T-cell (primary cell): ENCODE measurements at regions not wholly inside any gene's neighbourhood (a gene's known extent, or its start where the extent isn't known, plus 50 kb on each side); places are given as distances from the start of the nearest gene placed in this dataset.

ENCODE experiments used
- ATAC-seq, 4 experiments: fragments of 200-7000 bp in 3 of 4; fragments of 150-1000 bp in 1 of 4; cut with Tn5 transposase; replicated peaks in 1 of 4; 1 replicate in 3 of 4; 2 replicates in 1 of 4; pipeline ENCODE4 v1.10.0; 2021; ENCODE audit warnings: moderate library complexity in 3 of 4, mild to moderate bottlenecking in 2 of 4, moderate number of reproducible peaks in 1 of 4
- CTCF ChIA-PET, 2 donors: fragments of 300-600 bp; sonication (Branson Sonifier 250); formaldehyde crosslinking; loops; one replicate each; lab custom pipeline; 2022; ENCODE audit warnings: antibody characterized with exemption in 2 of 2; lab: Charles Lee
- POLR2A ChIA-PET, 2 donors: fragments of 300-600 bp; sonication (Branson Sonifier 250); formaldehyde crosslinking; loops; one replicate each; lab custom pipeline; 2022; ENCODE audit warnings: antibody characterized with exemption in 2 of 2; lab: Charles Lee
- DNase-seq, 35 experiments: peaks; one replicate each; pipeline versions ENCODE4 v3.0.0 to v3.0.0-alpha.2; 2013 to 2023
- H3K27ac ChIP-seq: one replicate; pipeline ENCODE4 v1.5.1; 2013; ENCODE audit warnings: low read length
- H3K27me3 ChIP-seq, 2 experiments: replicated peaks in 1 of 2; 1 replicate in 1 of 2; 2 replicates in 1 of 2; pipeline versions ENCODE4 v1.6.1 to v1.7.0; 2013; ENCODE audit warnings: low read length in 1 of 2, mixed read lengths in 1 of 2; ENCODE audit not compliant: control insufficient read depth in 2 of 2, insufficient read depth in 2 of 2; ENCODE audit errors: extremely low read depth in 1 of 2
- H3K36me3 ChIP-seq, 2 donors: 1 replicate in 1 of 2; 2 replicates in 1 of 2; pipeline versions ENCODE4 v1.6.1 to v1.7.0; 2013; ENCODE audit warnings: low read length in 1 of 2; ENCODE audit not compliant: control insufficient read depth in 2 of 2, insufficient read depth in 1 of 2; ENCODE audit errors: extremely low read depth in 1 of 2
- H3K4me1 ChIP-seq, 2 experiments: 1 replicate in 1 of 2; 2 replicates in 1 of 2; pipeline versions ENCODE4 v1.6.1 to v1.7.0; 2013; ENCODE audit warnings: low read length in 2 of 2, mixed read lengths in 1 of 2; ENCODE audit not compliant: insufficient read depth in 2 of 2, control insufficient read depth in 1 of 2; ENCODE audit errors: extremely low read depth in 1 of 2
- H3K4me3 ChIP-seq, 2 donors: 1 replicate in 1 of 2; 2 replicates in 1 of 2; pipeline versions ENCODE4 v1.5.1 to v1.7.0; 2013; ENCODE audit warnings: mild to moderate bottlenecking in 2 of 2, low read length in 1 of 2, moderate library complexity in 1 of 2; ENCODE audit not compliant: control insufficient read depth in 1 of 2; ENCODE audit errors: extremely low read depth in 1 of 2
- H3K9me3 ChIP-seq: 2 replicates; pipeline ENCODE4 v1.7.0; 2013
- H3K27ac Mint-ChIP-seq, 2 donors: one replicate each; pipeline ENCODE4 v1.8.0; 2020 to 2021; ENCODE audit warnings: mild to moderate bottlenecking in 2 of 2, mixed read lengths in 2 of 2
- H3K27me3 Mint-ChIP-seq, 2 donors: one replicate each; pipeline ENCODE4 v1.8.0; 2021 to 2022; ENCODE audit warnings: mixed read lengths in 2 of 2
- H3K36me3 Mint-ChIP-seq: one replicate; pipeline ENCODE4 v1.8.0; 2021; ENCODE audit warnings: mixed read lengths
- H3K4me1 Mint-ChIP-seq, 3 donors: one replicate each; pipeline ENCODE4 v1.8.0; 2020 to 2022; ENCODE audit warnings: mixed read lengths in 3 of 3, mild to moderate bottlenecking in 1 of 3
- H3K4me3 Mint-ChIP-seq, 3 donors: one replicate each; pipeline ENCODE4 v1.8.0; 2020 to 2022; ENCODE audit warnings: mild to moderate bottlenecking in 3 of 3, mixed read lengths in 3 of 3, moderate library complexity in 3 of 3
- H3K9me3 Mint-ChIP-seq, 3 donors: one replicate each; pipeline ENCODE4 v1.8.0; 2020 to 2022; ENCODE audit warnings: mixed read lengths in 3 of 3
- WGBS: methylation state at CpG from one replicate; pipeline ENCODE4 v1.1.5; 2013; ENCODE audit warnings: missing lambda C conversion rate; ENCODE audit not compliant: insufficient coverage; 5-methylcytosine and 5-hydroxymethylcytosine counted together

DNA sequence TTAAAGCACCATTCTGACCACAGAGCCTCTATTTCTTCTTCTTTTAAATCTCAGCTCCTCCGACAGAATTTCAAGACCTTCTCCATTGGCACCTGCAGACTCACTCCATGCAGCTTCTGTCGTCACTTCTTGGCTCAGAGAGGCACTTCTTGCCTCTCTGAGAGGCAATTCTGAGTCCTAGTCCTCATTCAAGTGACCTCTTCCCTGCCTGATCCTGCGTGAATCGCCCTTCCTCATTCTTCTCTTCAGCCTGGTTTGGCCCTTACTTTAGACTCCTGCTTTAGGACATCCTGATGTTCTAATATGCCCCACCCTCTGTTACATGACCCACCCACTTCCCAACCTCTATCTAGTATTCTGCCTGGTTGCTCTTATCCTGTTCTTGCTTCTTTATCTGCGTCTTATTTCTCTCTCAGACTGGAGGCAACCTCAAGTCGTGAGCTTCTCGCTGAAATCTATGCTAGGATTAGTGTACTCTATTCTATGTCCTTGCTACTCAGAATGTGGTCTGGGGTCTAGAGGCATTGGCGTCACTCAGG, 55.6 kb upstream of the CISTR start:
- Mint-ChIP-seq H3K36me3 (no peaks in the 10 kb centered on the region), H3K27me3 (peaks cover 45% of the 10 kb centered on the region in 2 donors), H3K4me3 (no peak overlapping the region), H3K9me3 (no peaks in the 10 kb centered on the region), H3K27ac (no peak overlapping the region), H3K4me1 (no peaks in the 10 kb centered on the region)
- DNase-seq (no peak), ATAC-seq (no peak)
- H3K36me3 ChIP-seq: no peaks in the 10 kb centered on the region
- H3K9me3 ChIP-seq: no peaks in the 10 kb centered on the region
- no peak overlapping the region for H3K27ac ChIP-seq
- H3K27me3 ChIP-seq: peaks cover 7 to 36% of the 10 kb centered on the region in 2 experiments
- no peak overlapping the region for H3K4me3 ChIP-seq
- WGBS: 82% methylated on average over 4 of the region's 8 CpGs
- H3K4me1 ChIP-seq: no peaks in the 10 kb centered on the region
- ChIA-PET POLR2A (no interaction called here), CTCF (interaction anchor here in 1 of 2 donors (0.6 kb wide), 1 partner anchor 14 kb away, joined by 3 read pairs; no protein-coding TSS in a partner anchor)

DNA sequence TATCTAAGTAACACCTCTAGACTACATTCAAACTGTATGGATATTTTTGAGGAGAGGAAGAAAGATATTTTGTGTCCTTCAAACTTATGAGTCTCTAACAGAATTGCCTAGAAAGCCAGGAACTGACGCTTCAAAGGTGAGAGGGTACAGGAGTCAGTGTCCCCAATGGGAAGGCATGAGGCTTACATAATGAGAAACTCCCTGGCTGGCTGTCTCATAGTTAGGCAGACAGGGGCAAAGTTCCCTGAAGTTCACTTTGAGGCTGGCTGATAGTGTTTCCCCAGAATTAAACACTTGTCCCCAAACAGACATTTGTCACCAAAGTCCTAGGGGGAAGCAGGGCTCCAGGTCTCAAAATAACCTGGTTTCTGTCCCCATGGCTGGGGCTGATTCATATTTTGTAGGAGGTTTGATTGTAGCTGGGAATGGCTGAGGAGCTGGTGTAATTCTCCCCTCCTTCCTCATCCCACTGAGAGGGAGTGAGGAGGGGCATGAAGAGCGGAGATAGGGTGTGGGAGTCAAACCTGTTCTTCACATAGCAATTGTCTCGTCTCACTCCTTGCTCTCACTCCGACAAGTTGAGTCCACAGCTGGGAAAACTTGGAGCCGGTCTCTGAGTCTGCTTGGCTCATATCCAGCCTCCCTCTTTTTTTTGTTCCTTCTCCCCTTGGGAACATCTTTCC, 56.4 kb upstream of the CISTR start:
- CTCF ChIA-PET: no interaction called here
- Mint-ChIP-seq H3K4me3 (no peak overlapping the region), H3K27me3 (peaks cover 38 to 43% of the 10 kb centered on the region in 2 donors)

DNA sequence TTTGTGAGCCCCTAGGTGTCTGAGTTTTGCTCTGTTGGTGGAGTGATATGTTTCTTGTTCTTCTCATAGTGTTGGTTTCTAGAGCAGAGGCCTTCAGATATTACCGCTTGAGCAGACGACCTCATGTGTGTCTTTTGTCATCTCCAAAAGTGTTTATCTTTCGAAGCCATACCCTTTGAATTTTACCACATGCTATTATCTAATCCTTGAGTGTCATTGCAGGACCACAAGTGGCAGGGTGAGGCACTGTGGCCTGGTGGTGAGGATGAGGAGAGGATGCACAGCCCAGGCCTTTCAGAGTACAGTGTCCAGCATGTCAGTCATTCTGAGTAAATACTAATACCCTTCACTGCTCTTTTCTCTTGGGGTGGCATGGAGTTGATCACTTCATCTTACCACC, 57.2 kb upstream of the CISTR start:
- Histone ChIP-seq H3K4me3 (no peak overlapping the region), H3K36me3 (no peaks in the 10 kb centered on the region), H3K27me3 (peaks cover 4 to 34% of the 10 kb centered on the region in 2 experiments), H3K9me3 (no peaks in the 10 kb centered on the region), H3K4me1 (no peaks in the 10 kb centered on the region), H3K27ac (no peak overlapping the region)
- no peaks in the 10 kb centered on the region for H3K36me3 Mint-ChIP-seq
- H3K27ac Mint-ChIP-seq: no peak overlapping the region
- ATAC-seq: no peak
- no peak overlapping the region for H3K4me3 Mint-ChIP-seq
- no peaks in the 10 kb centered on the region for H3K4me1 Mint-ChIP-seq
- ChIA-PET CTCF (no interaction called here), POLR2A (no interaction called here)
- H3K9me3 Mint-ChIP-seq: no peaks in the 10 kb centered on the region
- peaks cover 32 to 41% of the 10 kb centered on the region in 2 donors for H3K27me3 Mint-ChIP-seq
- DNase-seq: no peak
- no CpG with 5 or more reads among the region's 3 CpGs for WGBS

More for the DNA sequence above, 56.4 kb upstream of the CISTR start:
- Histone ChIP-seq H3K27ac (no peak overlapping the region), H3K4me1 (no peaks in the 10 kb centered on the region), H3K27me3 (peaks cover 7 to 31% of the 10 kb centered on the region in 2 experiments), H3K4me3 (no peak overlapping the region), H3K36me3 (no peaks in the 10 kb centered on the region), H3K9me3 (no peaks in the 10 kb centered on the region)
- ATAC-seq (no peak), DNase-seq (no peak)
- Mint-ChIP-seq H3K36me3 (no peaks in the 10 kb centered on the region), H3K4me1 (no peaks in the 10 kb centered on the region), H3K27ac (no peak overlapping the region), H3K9me3 (no peaks in the 10 kb centered on the region)
- WGBS: 100% methylated on average over 1 of the region's 5 CpGs
- POLR2A ChIA-PET: no interaction called here

- Mint-ChIP-seq H3K27me3 (peaks cover 29 to 40% of the 10 kb centered on the region in 2 donors), H3K4me3 (no peak overlapping the region), H3K9me3 (no peaks in the 10 kb centered on the region), H3K36me3 (no peaks in the 10 kb centered on the region), H3K4me1 (no peaks in the 10 kb centered on the region), H3K27ac (no peak overlapping the region)
- POLR2A ChIA-PET: no interaction called here
- Histone ChIP-seq H3K27ac (no peak overlapping the region), H3K27me3 (peaks cover 2 to 33% of the 10 kb centered on the region in 2 experiments), H3K4me3 (no peak overlapping the region), H3K4me1 (no peaks in the 10 kb centered on the region), H3K9me3 (no peaks in the 10 kb centered on the region), H3K36me3 (no peaks in the 10 kb centered on the region)
- 67% methylated on average over 1 of the region's 1 CpG for WGBS
- CTCF ChIA-PET: no interaction called here
- DNase-seq: no peak
- ATAC-seq: no peak
These were observed 59.2 kb upstream of the CISTR start for GRCh38 chr12:53810950-53811349.

DNA sequence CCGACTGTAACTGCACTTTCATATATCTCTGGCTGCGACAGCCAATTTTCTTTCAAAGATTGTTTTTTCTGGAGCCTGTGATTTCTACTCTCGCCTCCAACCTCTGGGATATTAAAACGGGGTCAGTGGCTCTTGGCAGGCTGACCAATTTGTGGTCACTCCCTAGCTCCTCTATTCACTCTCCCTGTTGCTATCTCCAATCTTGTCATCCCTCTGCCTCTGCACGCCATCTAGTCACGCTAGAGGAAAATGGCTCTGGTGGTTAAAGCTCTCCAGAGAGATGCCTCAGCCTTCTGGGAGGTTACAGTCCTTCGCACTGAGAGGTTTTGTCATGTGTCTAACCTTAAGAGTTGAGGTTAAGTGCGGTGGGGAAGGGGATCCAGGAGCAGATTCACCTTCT, 59.8 kb upstream of the CISTR start:
- H3K4me3 Mint-ChIP-seq: no peak overlapping the region
- H3K36me3 Mint-ChIP-seq: no peaks in the 10 kb centered on the region
- ChIA-PET POLR2A (no interaction called here), CTCF (no interaction called here)
- no peaks in the 10 kb centered on the region for H3K4me1 Mint-ChIP-seq
- Histone ChIP-seq H3K36me3 (no peaks in the 10 kb centered on the region), H3K27ac (no peak overlapping the region), H3K4me1 (no peaks in the 10 kb centered on the region), H3K9me3 (no peaks in the 10 kb centered on the region), H3K4me3 (no peak overlapping the region), H3K27me3 (peaks cover 0 to 37% of the 10 kb centered on the region in 2 experiments)
- WGBS: 80% methylated on average over 6 of the region's 8 CpGs
- H3K9me3 Mint-ChIP-seq: no peaks in the 10 kb centered on the region
- peaks cover 29 to 40% of the 10 kb centered on the region in 2 donors for H3K27me3 Mint-ChIP-seq
- DNase-seq (no peak), ATAC-seq (no peak)
- no peak overlapping the region for H3K27ac Mint-ChIP-seq

DNA sequence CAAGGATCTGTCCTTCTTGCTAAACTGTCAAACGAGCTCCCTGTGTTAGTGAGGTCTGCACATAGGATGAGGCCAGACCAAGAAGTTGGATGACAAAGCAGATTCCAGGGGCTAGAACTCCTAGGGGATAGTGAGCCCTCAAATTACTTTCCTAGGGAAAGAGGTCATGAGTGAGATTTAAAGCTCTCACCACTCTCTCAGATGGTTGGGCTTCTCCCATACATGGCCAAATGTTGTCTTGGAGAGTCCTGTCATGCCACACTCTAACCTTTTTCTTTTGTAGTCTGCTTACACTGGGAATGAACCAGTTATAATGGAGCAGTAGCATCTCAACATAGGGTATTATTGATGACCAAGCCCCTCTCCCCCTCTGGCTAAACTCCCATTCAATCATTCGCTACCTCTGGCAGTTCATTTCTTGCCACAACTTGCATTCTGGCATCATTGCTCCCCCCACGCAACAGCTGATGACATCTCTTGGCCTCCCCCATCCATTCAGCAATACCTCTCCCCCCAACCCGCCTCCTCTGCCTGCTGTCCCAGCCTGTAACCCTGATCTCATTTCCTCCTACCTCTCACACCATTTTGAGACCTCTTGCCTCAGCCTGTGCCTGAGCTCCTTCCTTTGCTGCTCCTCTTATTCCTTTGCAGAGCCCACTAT, 64.7 kb upstream of the CISTR start:
- WGBS: 84% methylated on average over 3 of the region's 4 CpGs
- H3K27ac Mint-ChIP-seq: no peak overlapping the region
- no peaks in the 10 kb centered on the region for H3K4me1 ChIP-seq
- ChIA-PET POLR2A (no interaction called here), CTCF (no interaction called here)
- no peaks in the 10 kb centered on the region for H3K36me3 ChIP-seq
- DNase-seq (no peak), ATAC-seq (no peak)
- no peaks in the 10 kb centered on the region for H3K9me3 ChIP-seq
- no peak overlapping the region for H3K4me3 Mint-ChIP-seq
- peaks cover 10 to 44% of the 10 kb centered on the region in 2 experiments for H3K27me3 ChIP-seq
- peaks cover 57 to 65% of the 10 kb centered on the region in 2 donors for H3K27me3 Mint-ChIP-seq
- H3K4me3 ChIP-seq: no peak overlapping the region
- no peaks in the 10 kb centered on the region for H3K9me3 Mint-ChIP-seq
- no peaks in the 10 kb centered on the region for H3K4me1 Mint-ChIP-seq
- H3K36me3 Mint-ChIP-seq: no peaks in the 10 kb centered on the region
- H3K27ac ChIP-seq: no peak overlapping the region
